Nucleus accumbens (tissue), 56 donors: ENCODE measurements at regions not wholly inside any gene's neighbourhood (a gene's known extent, or its start where the extent isn't known, plus 50 kb on each side); places are given as distances from the start of the nearest gene placed in this dataset.

Experiments used
- DNase-seq, 56 donors: peaks; one replicate each; lab custom pipeline; 2025; lab: John Stamatoyannopoulos, UW

- no peak for DNase-seq
These were observed 1868.8 kb upstream of the CELF4 start for GRCh38 chr18:39434223-39434920.

GRCh38 chr18:39425172-39425850, 1859.7 kb upstream of the CELF4 start:
- no peak for DNase-seq

GRCh38 chr18:39424261-39424660, 1858.7 kb upstream of the CELF4 start:
- no peak for DNase-seq

- peak in 8 of 56 donors; percentile 1 to 35 (median 10) for DNase-seq
These were observed 1855.7 kb upstream of the CELF4 start for GRCh38 chr18:39421276-39421675.

- no peak for DNase-seq
These were observed 1853.7 kb upstream of the CELF4 start for GRCh38 chr18:39419315-39419714.

- no peak for DNase-seq
These were observed 1849.9 kb upstream of the CELF4 start for GRCh38 chr18:39415471-39415870.

- DNase-seq, result peak in 5 of 56 donors; percentile 2 to 19 (median 10)
These were observed 1848.6 kb upstream of the CELF4 start for GRCh38 chr18:39414009-39414700.

- DNase-seq, result no peak
These were observed 1841.3 kb upstream of the CELF4 start for GRCh38 chr18:39406941-39407340.

GRCh38 chr18:39403121-39403520, 1837.5 kb upstream of the CELF4 start:
- DNase-seq, result no peak

- DNase-seq, result no peak
These were observed 1834.1 kb upstream of the CELF4 start for GRCh38 chr18:39399662-39400061.

- no peak for DNase-seq
These were observed 1830.6 kb upstream of the CELF4 start for GRCh38 chr18:39396168-39396567.

- DNase-seq, result no peak
These were observed 1824.3 kb upstream of the CELF4 start for GRCh38 chr18:39389800-39390379.

GRCh38 chr18:39380866-39381265, 1815.3 kb upstream of the CELF4 start:
- DNase-seq, result peak in 3 of 56 donors; percentile 12 to 33 (median 32)

GRCh38 chr18:39380186-39380725, 1814.7 kb upstream of the CELF4 start:
- no peak for DNase-seq

GRCh38 chr18:39375066-39375465, 1809.5 kb upstream of the CELF4 start:
- DNase-seq, result no peak

GRCh38 chr18:39371996-39372395, 1806.4 kb upstream of the CELF4 start:
- no peak for DNase-seq

GRCh38 chr18:39366656-39367055, 1801.1 kb upstream of the CELF4 start:
- DNase-seq, result no peak

GRCh38 chr18:39365836-39366485, 1800.4 kb upstream of the CELF4 start:
- no peak for DNase-seq

- no peak for DNase-seq
These were observed 1794.5 kb upstream of the CELF4 start for GRCh38 chr18:39360072-39360471.

GRCh38 chr18:39359636-39360035, 1794.0 kb upstream of the CELF4 start:
- no peak for DNase-seq
